ENCODE measurements at regions not wholly inside any gene's neighbourhood (a gene's known extent, or its start where the extent isn't known, plus 50 kb on each side); places are given as distances from the start of the nearest gene placed in this dataset.
"Not testable (repeated sequence)": the region's sequence is repeated elsewhere in the genome, so short reads cannot be mapped to it uniquely, and the experiment has no call there.

- no peak for DNase-seq
Observed at GRCh38 chr11:109480251-109480650, 58.3 kb downstream of the C11orf87 start.

- no peak for DNase-seq
Observed at GRCh38 chr11:109486129-109486528, 64.1 kb downstream of the C11orf87 start.

- no peak for DNase-seq
Observed at GRCh38 chr11:109490953-109491635, 69.1 kb downstream of the C11orf87 start.

- no peak for DNase-seq
Observed at GRCh38 chr11:109506115-109506514, 84.1 kb downstream of the C11orf87 start.

- no peak for DNase-seq
Observed at GRCh38 chr11:109507331-109507730, 85.3 kb downstream of the C11orf87 start.

GRCh38 chr11:109507836-109508561 lies 86.0 kb downstream of the C11orf87 start:
- no peak for DNase-seq

GRCh38 chr11:109508943-109509342 lies 87.0 kb downstream of the C11orf87 start:
- DNase-seq: no peak

GRCh38 chr11:109510316-109510715 lies 88.3 kb downstream of the C11orf87 start:
- DNase-seq: no peak

- DNase-seq: no peak
Observed at GRCh38 chr11:109511598-109511997, 89.6 kb downstream of the C11orf87 start.

GRCh38 chr11:109512249-109512648 lies 90.3 kb downstream of the C11orf87 start:
- no peak for DNase-seq

GRCh38 chr11:109512680-109513079 lies 90.7 kb downstream of the C11orf87 start:
- DNase-seq: no peak

GRCh38 chr11:109514313-109515018 lies 92.5 kb downstream of the C11orf87 start:
- DNase-seq: no peak

GRCh38 chr11:109519253-109519652 lies 97.3 kb downstream of the C11orf87 start:
- no peak for DNase-seq

- DNase-seq: no peak
Observed at GRCh38 chr11:109521571-109522086, 99.6 kb downstream of the C11orf87 start.

- no peak for DNase-seq
Observed at GRCh38 chr11:109522116-109522755, 100.2 kb downstream of the C11orf87 start.

GRCh38 chr11:109525636-109526035 lies 103.6 kb downstream of the C11orf87 start:
- DNase-seq: not testable (repeated sequence)

GRCh38 chr11:109526061-109526460 lies 104.1 kb downstream of the C11orf87 start:
- DNase-seq: no peak

- no peak for DNase-seq
Observed at GRCh38 chr11:109526931-109527330, 104.9 kb downstream of the C11orf87 start.

GRCh38 chr11:109527496-109527895 lies 105.5 kb downstream of the C11orf87 start:
- no peak for DNase-seq

GRCh38 chr11:109547356-109548027 lies 125.5 kb downstream of the C11orf87 start:
- no peak for DNase-seq

- DNase-seq: no peak
Observed at GRCh38 chr11:109552376-109552775, 130.4 kb downstream of the C11orf87 start.

- no peak for DNase-seq
Observed at GRCh38 chr11:109553284-109553683, 131.3 kb downstream of the C11orf87 start.

Data from activated CD4-positive, alpha-beta T cell treated with anti-CD3 and anti-CD28 coated beads, Interleukin-2, amount 50 U/mL, for 4 hours (primary cell).